ENCODE measurements at regions not wholly inside any gene's neighbourhood (a gene's known extent, or its start where the extent isn't known, plus 50 kb on each side); places are given as distances from the start of the nearest gene placed in this dataset.
A peak's percentile ranks its signal among the peaks of the same experiment; 100 is the strongest.

DNA sequence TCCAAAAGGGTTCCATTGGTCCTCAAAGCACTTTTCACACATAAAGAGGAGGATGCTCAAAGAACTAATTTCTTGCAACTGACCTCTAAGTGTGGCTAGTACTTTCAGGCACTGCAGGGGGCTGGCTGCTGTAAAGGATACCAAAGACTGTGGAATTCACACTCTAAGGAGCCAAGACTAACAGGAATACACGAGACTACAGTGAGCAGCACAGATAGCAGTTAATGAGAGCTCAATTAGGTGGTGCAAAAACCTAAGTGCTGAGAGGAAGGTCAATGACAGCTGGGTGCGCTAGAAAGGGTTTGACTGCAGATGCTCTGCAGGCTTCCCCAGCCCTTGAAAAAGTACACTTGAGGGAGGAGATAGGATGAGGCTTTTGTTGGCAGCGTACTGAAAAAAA is 124.3 kb upstream of the NTM start:
- Mint-ChIP-seq H3K4me1 (ENCODE audit: low read depth) (no peaks in the 10 kb centered on the region), H3K36me3 (ENCODE audit: insufficient read depth) (no peaks in the 10 kb centered on the region), H3K27me3 (peaks cover 52% of the 10 kb centered on the region), H3K9me3 (ENCODE audit: low read depth) (no peaks in the 10 kb centered on the region), H3K4me3 (ENCODE audit: low read depth) (no peak overlapping the region), H3K27ac (no peak overlapping the region)
- no peak for DNase-seq (ENCODE audit: low spot score, unreplicated experiment)
- TF ChIP-seq, protein P1, sequence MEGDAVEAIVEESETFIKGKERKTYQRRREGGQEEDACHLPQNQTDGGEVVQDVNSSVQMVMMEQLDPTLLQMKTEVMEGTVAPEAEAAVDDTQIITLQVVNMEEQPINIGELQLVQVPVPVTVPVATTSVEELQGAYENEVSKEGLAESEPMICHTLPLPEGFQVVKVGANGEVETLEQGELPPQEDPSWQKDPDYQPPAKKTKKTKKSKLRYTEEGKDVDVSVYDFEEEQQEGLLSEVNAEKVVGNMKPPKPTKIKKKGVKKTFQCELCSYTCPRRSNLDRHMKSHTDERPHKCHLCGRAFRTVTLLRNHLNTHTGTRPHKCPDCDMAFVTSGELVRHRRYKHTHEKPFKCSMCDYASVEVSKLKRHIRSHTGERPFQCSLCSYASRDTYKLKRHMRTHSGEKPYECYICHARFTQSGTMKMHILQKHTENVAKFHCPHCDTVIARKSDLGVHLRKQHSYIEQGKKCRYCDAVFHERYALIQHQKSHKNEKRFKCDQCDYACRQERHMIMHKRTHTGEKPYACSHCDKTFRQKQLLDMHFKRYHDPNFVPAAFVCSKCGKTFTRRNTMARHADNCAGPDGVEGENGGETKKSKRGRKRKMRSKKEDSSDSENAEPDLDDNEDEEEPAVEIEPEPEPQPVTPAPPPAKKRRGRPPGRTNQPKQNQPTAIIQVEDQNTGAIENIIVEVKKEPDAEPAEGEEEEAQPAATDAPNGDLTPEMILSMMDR (IDR thresholded peaks at IDR 0.05; ENCODE audit: unreplicated experiment): no peak

DNA sequence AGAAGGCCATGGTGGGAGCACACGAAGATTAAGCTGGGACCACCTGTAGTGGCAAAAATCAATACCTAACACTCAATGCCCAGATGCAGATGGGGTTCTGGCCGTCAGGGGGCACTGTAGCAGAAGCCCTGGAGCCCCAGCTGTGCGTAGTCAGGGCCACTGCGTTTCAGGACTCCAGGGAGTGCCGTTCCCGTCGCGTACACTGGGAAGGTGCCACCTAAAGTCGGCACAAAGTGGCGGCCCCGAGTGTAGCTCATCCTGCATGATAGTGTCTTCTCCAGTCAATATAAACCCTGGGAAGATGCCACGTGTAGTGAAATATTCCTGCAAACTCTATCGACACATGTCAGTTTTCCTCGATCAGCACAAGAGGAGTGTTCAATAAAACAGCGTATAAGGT is 123.8 kb upstream of the NTM start:
- Mint-ChIP-seq H3K9me3 (ENCODE audit: low read depth) (no peaks in the 10 kb centered on the region), H3K36me3 (ENCODE audit: insufficient read depth) (no peaks in the 10 kb centered on the region), H3K4me3 (ENCODE audit: low read depth) (no peak overlapping the region), H3K27ac (no peak overlapping the region), H3K27me3 (peaks cover 55% of the 10 kb centered on the region), H3K4me1 (ENCODE audit: low read depth) (no peaks in the 10 kb centered on the region)
- peak; percentile 51 for DNase-seq (ENCODE audit: low spot score, unreplicated experiment)
- TF ChIP-seq, protein P1 (IDR thresholded peaks at IDR 0.05; ENCODE audit: unreplicated experiment): peak; percentile 85

DNA sequence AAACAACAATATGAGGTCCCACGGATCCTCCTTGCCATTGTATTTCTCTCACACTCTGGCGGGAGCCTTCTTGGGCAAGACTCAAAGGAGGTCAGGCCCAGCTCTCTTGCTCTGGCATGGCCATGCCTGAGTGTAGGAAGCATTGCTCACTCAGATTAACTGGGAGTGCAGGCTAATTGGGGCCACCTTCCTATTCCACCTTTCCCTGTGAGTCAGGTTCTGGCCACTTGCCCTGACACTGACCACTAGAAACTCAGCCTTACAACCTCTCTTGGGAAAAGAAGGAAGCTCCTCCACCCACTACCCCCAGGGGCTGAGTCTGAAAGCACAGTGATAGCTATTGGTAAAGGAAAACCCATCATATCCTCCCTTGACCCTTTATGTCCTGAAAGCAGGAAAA is 121.8 kb upstream of the NTM start:
- H3K9me3 Mint-ChIP-seq (ENCODE audit: low read depth): no peaks in the 10 kb centered on the region
- H3K4me1 Mint-ChIP-seq (ENCODE audit: low read depth): peaks cover 4% of the 10 kb centered on the region
- TF ChIP-seq, protein P1 (IDR thresholded peaks at IDR 0.05; ENCODE audit: unreplicated experiment): no peak

DNA sequence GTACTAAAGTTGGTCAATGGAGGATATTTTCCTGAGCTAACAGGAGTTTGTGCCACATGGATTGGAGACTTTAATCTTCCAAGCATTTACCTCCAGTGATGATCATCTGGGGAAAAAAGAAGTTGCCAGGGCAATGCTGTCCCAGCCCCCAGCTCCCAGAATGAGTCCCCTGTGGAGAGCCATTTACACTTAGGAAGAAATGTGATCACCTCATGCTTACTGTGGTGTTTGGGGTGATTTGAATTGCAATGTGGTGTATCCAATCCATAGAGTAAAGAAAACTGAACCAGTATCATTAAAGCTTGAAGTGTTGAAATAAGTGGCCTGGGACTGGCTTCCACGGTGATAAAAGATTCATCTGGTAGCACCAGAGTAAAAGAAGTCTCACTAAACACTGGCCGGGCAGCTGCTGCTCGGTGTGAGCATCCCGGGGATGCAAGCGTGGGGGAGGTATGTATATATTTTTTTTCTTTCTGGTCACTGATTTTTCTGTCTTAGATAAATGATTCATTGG is 117.2 kb upstream of the NTM start:
- H3K27ac Mint-ChIP-seq: no peak overlapping the region
- H3K4me1 Mint-ChIP-seq (ENCODE audit: low read depth): peaks cover 9% of the 10 kb centered on the region
- TF ChIP-seq, protein P1 (IDR thresholded peaks at IDR 0.05; ENCODE audit: unreplicated experiment): no peak
- H3K27me3 Mint-ChIP-seq: peaks cover 82% of the 10 kb centered on the region
- DNase-seq (ENCODE audit: low spot score, unreplicated experiment): no peak
- H3K9me3 Mint-ChIP-seq (ENCODE audit: low read depth): no peaks in the 10 kb centered on the region
- no peaks in the 10 kb centered on the region for H3K36me3 Mint-ChIP-seq (ENCODE audit: insufficient read depth)
- no peak overlapping the region for H3K4me3 Mint-ChIP-seq (ENCODE audit: low read depth)

More for the DNA sequence above, 121.8 kb upstream of the NTM start:
- no peak for DNase-seq (ENCODE audit: low spot score, unreplicated experiment)
- H3K27me3 Mint-ChIP-seq: peaks cover 65% of the 10 kb centered on the region
- H3K4me3 Mint-ChIP-seq (ENCODE audit: low read depth): no peak overlapping the region
- H3K36me3 Mint-ChIP-seq (ENCODE audit: insufficient read depth): no peaks in the 10 kb centered on the region
- no peak overlapping the region for H3K27ac Mint-ChIP-seq

DNA sequence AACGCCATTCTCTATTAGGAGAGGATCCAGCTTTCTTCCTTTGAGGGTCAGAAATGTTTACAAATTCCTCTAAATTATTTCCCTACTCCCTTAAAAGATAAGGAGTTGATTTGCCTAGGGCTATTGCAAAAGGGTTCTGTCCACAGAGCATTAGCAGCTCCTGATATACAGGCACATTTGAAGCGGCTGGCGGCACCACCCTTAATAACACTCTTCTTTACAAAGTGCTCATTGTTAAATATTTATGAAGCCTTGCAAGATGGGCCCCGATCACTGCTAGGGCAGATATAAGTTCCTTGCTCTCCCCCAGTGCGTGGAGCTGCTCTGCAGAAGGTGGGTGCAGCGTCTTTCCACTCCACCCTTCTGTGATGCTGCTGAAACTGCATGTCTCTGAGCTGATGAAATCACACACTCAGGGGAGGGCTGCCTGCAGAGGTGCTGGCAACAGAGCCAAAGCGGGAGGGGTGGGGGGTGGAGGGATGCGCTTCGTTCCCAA is 116.7 kb upstream of the NTM start:
- Mint-ChIP-seq H3K27me3 (peaks cover 87% of the 10 kb centered on the region), H3K36me3 (ENCODE audit: insufficient read depth) (no peaks in the 10 kb centered on the region), H3K9me3 (ENCODE audit: low read depth) (no peaks in the 10 kb centered on the region), H3K27ac (no peak overlapping the region), H3K4me1 (ENCODE audit: low read depth) (peaks cover 9% of the 10 kb centered on the region), H3K4me3 (ENCODE audit: low read depth) (no peak overlapping the region)
- TF ChIP-seq, protein P1 (IDR thresholded peaks at IDR 0.05; ENCODE audit: unreplicated experiment): no peak
- no peak for DNase-seq (ENCODE audit: low spot score, unreplicated experiment)

Measured in progenitor cell of endocrine pancreas (in vitro differentiated cells).